ENCODE measurements at regions not wholly inside any gene's neighbourhood (a gene's known extent, or its start where the extent isn't known, plus 50 kb on each side); places are given as distances from the start of the nearest gene placed in this dataset.
"Not testable (repeated sequence)": the region's sequence is repeated elsewhere in the genome, so short reads cannot be mapped to it uniquely, and the experiment has no call there.

- no peak for DNase-seq (ENCODE audit: low read depth in 3 of 3)
These were observed 174.8 kb downstream of the POLR2M start for GRCh38 chr15:57881361-57881760.

DNA sequence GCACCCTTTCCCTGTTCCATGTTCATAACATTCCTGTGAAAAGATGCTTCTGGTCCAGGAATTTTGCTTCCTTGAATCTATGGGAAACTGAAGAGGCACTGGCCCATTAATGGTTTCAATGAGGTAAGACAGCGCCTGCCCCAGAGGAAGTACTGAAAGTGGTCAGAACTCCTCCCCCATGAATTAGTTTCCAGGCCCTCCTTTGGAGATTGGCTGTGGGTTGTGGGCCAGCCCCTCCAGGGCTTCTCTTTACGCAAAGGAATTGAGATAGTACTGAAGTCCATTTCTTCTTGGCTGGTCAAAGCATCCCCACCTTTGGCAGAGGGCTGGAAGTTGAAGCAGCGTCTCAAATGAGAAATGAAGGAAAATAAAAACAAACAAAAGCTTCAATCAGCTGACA is 175.5 kb downstream of the POLR2M start:
- DNase-seq (ENCODE audit: low read depth in 3 of 3): no peak

DNA sequence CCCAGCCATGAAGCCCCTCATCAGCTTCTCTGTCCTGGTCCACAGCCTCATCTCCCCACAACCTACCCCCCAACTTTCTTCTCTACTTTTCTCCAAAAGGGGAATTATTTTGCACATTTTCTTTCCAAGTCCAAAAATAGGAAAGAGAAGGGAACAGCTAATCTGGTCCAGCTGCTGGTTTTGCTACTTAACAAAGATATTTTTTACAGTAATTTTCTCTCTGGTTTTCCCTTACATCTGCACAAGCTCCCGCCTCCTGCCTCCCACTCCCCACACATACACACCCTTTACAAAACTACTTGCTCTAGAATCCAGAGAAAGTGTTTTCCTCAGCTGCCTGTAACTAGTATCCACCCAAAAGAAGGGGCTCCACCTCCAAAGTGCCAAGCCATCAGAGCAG is 177.2 kb downstream of the POLR2M start:
- no peak for DNase-seq (ENCODE audit: low read depth in 3 of 3)

DNA sequence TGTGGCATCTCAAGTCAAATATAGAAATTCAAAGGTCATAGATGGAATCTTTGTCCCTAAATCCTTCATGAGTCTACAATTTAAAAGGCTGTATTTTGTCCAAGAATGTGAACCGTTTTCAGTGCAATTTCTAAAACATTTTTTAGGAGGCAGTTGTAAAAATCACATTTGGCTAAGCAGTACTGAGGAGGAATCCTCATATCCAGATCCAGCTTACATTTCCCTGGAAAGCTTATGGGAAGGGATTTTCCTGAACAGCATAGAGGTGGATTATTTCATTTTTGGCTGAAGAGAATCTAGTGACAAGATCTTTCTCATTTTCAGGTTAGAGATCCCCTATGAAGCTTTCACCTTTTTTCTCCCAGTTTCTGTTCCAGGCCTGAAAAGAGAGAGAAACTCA is 178.4 kb downstream of the POLR2M start:
- DNase-seq (ENCODE audit: low read depth in 3 of 3): no peak

- no peak for DNase-seq (ENCODE audit: low read depth in 3 of 3)
These were observed 178.9 kb downstream of the POLR2M start for GRCh38 chr15:57885435-57885834.

DNA sequence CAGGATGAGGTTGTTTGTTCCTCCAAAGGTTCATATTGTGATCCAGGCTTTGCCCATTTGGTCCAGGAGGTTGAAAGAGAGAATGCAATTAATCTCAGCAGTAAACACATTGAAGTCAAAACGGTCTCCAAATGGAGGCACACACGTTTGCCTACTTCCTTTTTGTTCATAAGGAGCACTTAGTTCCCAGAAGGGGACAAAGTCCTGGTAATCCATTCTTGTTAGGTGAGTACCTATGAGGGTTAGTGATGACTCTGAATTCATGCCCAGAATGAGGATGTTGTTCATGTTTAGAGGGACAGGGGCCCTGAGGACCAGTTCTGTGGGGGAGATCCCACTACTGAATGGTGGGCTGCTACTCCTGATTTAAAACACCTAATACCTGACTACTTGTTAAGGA is 177.7 kb downstream of the ALDH1A2 start:
- DNase-seq (ENCODE audit: low read depth in 3 of 3): no peak

- DNase-seq (ENCODE audit: low read depth in 3 of 3): no peak
These were observed 175.2 kb downstream of the ALDH1A2 start for GRCh38 chr15:57890351-57890750.

GRCh38 chr15:57890878-57891277 is 174.6 kb downstream of the ALDH1A2 start:
- no peak for DNase-seq (ENCODE audit: low read depth in 3 of 3)

DNA sequence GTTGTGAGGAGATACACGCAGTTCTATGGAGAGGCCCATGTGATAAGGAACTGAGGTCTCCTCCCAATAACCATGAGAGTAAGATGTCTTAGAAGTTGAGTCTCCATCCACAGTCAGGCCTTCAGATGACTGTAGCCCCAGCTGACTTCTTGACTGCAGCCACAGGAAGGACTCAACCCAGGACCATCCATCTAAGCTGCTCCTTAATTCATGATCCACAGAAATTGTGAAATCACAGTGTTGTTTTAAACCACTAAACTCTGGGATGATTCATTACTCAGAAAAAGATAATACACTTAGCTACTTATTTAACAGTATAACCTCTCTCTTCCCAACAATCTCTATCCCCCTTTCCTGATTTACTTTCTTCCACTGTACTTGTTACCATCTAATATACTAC is 173.3 kb downstream of the ALDH1A2 start:
- no peak for DNase-seq (ENCODE audit: low read depth in 3 of 3)

DNA sequence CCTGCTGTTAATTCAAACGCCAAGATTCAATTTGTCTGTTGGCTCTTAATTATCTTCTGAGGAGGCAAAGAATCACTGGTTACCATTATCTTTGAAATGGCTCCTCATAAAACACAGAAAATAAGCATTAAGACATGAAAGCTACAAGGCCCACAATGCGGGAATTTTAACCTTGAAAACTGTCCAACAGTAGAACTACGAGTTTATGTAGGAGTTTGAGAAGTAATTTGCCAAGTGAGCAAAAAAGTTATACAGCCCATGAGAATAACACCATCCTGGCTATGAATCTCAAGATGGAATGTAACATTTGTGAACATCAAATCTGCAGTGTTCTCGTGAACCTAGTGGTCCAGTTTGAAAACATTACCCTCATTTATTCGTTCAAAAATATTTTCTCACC is 172.5 kb downstream of the ALDH1A2 start:
- DNase-seq (ENCODE audit: low read depth in 3 of 3): no peak

- DNase-seq (ENCODE audit: low read depth in 3 of 3): no peak
These were observed 170.2 kb downstream of the ALDH1A2 start for GRCh38 chr15:57895291-57895690.

- DNase-seq (ENCODE audit: low read depth in 3 of 3): no peak
These were observed 169.4 kb downstream of the ALDH1A2 start for GRCh38 chr15:57896114-57896513.

GRCh38 chr15:57896899-57897298 is 168.6 kb downstream of the ALDH1A2 start:
- not testable (repeated sequence) for DNase-seq (ENCODE audit: low read depth in 3 of 3)

DNA sequence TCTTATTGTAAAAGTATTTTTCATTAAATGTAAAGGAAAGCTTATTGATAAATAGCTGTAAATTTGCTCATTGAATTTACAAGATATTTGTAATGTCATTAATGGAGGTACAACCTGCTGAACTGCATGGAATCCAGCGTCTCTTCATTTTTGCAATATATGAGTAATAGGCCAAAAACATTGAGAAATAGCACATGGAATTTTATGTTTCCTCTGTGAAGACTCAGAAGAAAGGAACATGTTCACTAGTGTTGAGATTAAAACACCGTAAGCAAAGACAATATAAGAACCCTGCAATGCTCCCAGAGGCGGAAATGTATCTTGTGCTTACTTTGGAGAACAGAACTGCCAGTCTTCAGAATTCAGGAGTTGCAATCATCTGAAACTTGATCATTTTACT is 167.6 kb downstream of the ALDH1A2 start:
- DNase-seq (ENCODE audit: low read depth in 3 of 3): no peak

GRCh38 chr15:57902155-57902554 is 163.4 kb downstream of the ALDH1A2 start:
- no peak for DNase-seq (ENCODE audit: low read depth in 3 of 3)

Data from stimulated activated CD4-positive, alpha-beta T cell treated with anti-CD3 and anti-CD28 coated beads, TNF-alpha, amount 100 ng/mL, for 24 hours (primary cell).